ENCODE measurements at regions not wholly inside any gene's neighbourhood (a gene's known extent, or its start where the extent isn't known, plus 50 kb on each side); places are given as distances from the start of the nearest gene placed in this dataset.

- peaks cover 11% of the 10 kb centered on the region for H3K9me2 ChIP-seq (ENCODE audit: insufficient read depth)
- DNase-seq (ENCODE audit: low spot score) (no peak), ATAC-seq (no peak)
- no peak overlapping the region for H3K27ac ChIP-seq (ENCODE audit: low read depth)
- Mint-ChIP-seq H3K9me3 (peaks cover 11% of the 10 kb centered on the region), H3K4me3 (no peak overlapping the region), H3K27me3 (ENCODE audit: insufficient read depth, low read depth, poor library complexity) (peaks cover 4% of the 10 kb centered on the region), H3K27ac (no peak overlapping the region), H3K4me1 (no peaks in the 10 kb centered on the region; the same call in 2 of the 3 replicates), H3K36me3 (ENCODE audit: low read depth) (peaks cover 9% of the 10 kb centered on the region; the same call in 2 of the 3 replicates)
- TF ChIP-seq ZNF114 (CRISPR knock-in tag; IDR thresholded peaks at IDR 0.05) (no peak), NANOG (IDR thresholded peaks at IDR 0.05; ENCODE audit: borderline replicate concordance) (no peak), ETS1 (IDR thresholded peaks at IDR 0.05) (no peak), CREB1 (CRISPR knock-in tag; IDR thresholded peaks at IDR 0.05; ENCODE audit: low read depth) (no peak), REST (IDR thresholded peaks at IDR 0.05; ENCODE audit: unreplicated experiment) (no peak), EZH2phosphoT487 (IDR thresholded peaks at IDR 0.05; ENCODE audit: unreplicated experiment) (no peak), ZNF331 (CRISPR knock-in tag; IDR thresholded peaks at IDR 0.05; ENCODE audit: low read depth) (no peak), EZH2 (IDR thresholded peaks at IDR 0.05; ENCODE audit: low read depth, unreplicated experiment) (no peak), JUNB (IDR thresholded peaks at IDR 0.05; ENCODE audit: unreplicated experiment) (no peak), ZNF462 (CRISPR knock-in tag; IDR thresholded peaks at IDR 0.05) (no peak), STAT1 (IDR thresholded peaks at IDR 0.05; ENCODE audit: unreplicated experiment) (no peak), POLR2AphosphoS5 (IDR thresholded peaks at IDR 0.05; ENCODE audit: low read depth) (no peak)
- TF ChIP-seq, protein P1, sequence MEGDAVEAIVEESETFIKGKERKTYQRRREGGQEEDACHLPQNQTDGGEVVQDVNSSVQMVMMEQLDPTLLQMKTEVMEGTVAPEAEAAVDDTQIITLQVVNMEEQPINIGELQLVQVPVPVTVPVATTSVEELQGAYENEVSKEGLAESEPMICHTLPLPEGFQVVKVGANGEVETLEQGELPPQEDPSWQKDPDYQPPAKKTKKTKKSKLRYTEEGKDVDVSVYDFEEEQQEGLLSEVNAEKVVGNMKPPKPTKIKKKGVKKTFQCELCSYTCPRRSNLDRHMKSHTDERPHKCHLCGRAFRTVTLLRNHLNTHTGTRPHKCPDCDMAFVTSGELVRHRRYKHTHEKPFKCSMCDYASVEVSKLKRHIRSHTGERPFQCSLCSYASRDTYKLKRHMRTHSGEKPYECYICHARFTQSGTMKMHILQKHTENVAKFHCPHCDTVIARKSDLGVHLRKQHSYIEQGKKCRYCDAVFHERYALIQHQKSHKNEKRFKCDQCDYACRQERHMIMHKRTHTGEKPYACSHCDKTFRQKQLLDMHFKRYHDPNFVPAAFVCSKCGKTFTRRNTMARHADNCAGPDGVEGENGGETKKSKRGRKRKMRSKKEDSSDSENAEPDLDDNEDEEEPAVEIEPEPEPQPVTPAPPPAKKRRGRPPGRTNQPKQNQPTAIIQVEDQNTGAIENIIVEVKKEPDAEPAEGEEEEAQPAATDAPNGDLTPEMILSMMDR (conservative IDR thresholded peaks at IDR 0.05; ENCODE audit: low read depth in 2 of 2), result no peak
- H4K20me1 ChIP-seq (replicated peaks; ENCODE audit: insufficient read depth), result no peaks in the 10 kb centered on the region
- no peak overlapping the region for H2AFZ ChIP-seq
- no peaks in the 10 kb centered on the region for H3K4me1 ChIP-seq (ENCODE audit: insufficient read depth)
- no peaks in the 10 kb centered on the region for H3K79me2 ChIP-seq (replicated peaks; ENCODE audit: insufficient read depth)
- no peaks in the 10 kb centered on the region for H3K27me3 ChIP-seq (ENCODE audit: insufficient read depth)
- H3K4me3 ChIP-seq, result no peak overlapping the region
- no peaks in the 10 kb centered on the region for H3K36me3 ChIP-seq (ENCODE audit: insufficient read depth)
- H3K4me2 ChIP-seq, result no peak overlapping the region
- no peaks in the 10 kb centered on the region for H3F3A ChIP-seq (replicated peaks; ENCODE audit: low read depth)
Observed at GRCh38 chr5:108653201-108653600, 94.5 kb upstream of the FER start.

Measured in GM23338 (cell line).